MM.1S (cell line): ENCODE measurements at regions not wholly inside any gene's neighbourhood (a gene's known extent, or its start where the extent isn't known, plus 50 kb on each side); places are given as distances from the start of the nearest gene placed in this dataset.

Experiments used
- DNase-seq: peaks from one replicate; pipeline ENCODE4 v3.0.0-alpha.2; 2015
- H2AFZ ChIP-seq: fragments of 300-600 bp; sonication (generic); 2 replicates; pipeline ENCODE4 v1.6.0; 2016; ENCODE audit warnings: antibody characterized with exemption, low read length
- H3F3A ChIP-seq: fragments of 300-600 bp; sonication (generic); 2 replicates; pipeline ENCODE4 v1.6.1; 2016; ENCODE audit warnings: mild to moderate bottlenecking, antibody characterized with exemption, low read length, moderate library complexity, mixed read lengths; ENCODE audit not compliant: insufficient read depth
- H3K27ac ChIP-seq: fragments of 300-600 bp; sonication (generic); 2 replicates; pipeline ENCODE4 v1.5.1; 2016; ENCODE audit warnings: mild to moderate bottlenecking, low read length
- H3K27me3 ChIP-seq: fragments of 300-600 bp; sonication (generic); replicated peaks from 2 replicates; pipeline ENCODE4 v1.6.0; 2016; ENCODE audit warnings: low read length; ENCODE audit not compliant: insufficient read depth
- H3K36me3 ChIP-seq: fragments of 300-600 bp; sonication (generic); replicated peaks from 2 replicates; pipeline ENCODE4 v1.6.1; 2016; ENCODE audit warnings: mild to moderate bottlenecking, low read length, mixed read lengths; ENCODE audit not compliant: insufficient read depth
- H3K4me1 ChIP-seq: fragments of 300-600 bp; sonication (generic); 2 replicates; pipeline ENCODE4 v1.6.1; 2016; ENCODE audit warnings: low read length, mixed read lengths
- H3K4me2 ChIP-seq: fragments of 300-600 bp; sonication (generic); 2 replicates; pipeline ENCODE4 v1.6.0; 2016; ENCODE audit warnings: low read depth, low read length
- H3K4me3 ChIP-seq: fragments of 300-600 bp; sonication (generic); 2 replicates; pipeline ENCODE4 v1.5.1; 2016; ENCODE audit warnings: low read length, mixed read lengths
- H3K79me2 ChIP-seq: fragments of 300-600 bp; sonication (generic); 2 replicates; pipeline ENCODE4 v1.6.1; 2016; ENCODE audit warnings: mixed run types, low read length, mixed read lengths
- H3K9ac ChIP-seq: fragments of 300-600 bp; sonication (generic); 2 replicates; pipeline ENCODE4 v1.6.1; 2016; ENCODE audit warnings: low read length, mixed read lengths
- H3K9me2 ChIP-seq: fragments of 300-600 bp; sonication (generic); replicated peaks from 2 replicates; pipeline ENCODE4 v1.6.1; 2016; ENCODE audit warnings: mild to moderate bottlenecking, low read length, mixed read lengths; ENCODE audit not compliant: insufficient read depth
- H3K9me3 ChIP-seq: fragments of 300-600 bp; sonication (generic); replicated peaks from 2 replicates; pipeline ENCODE4 v1.6.1; 2016; ENCODE audit warnings: mild to moderate bottlenecking, low read length, mixed read lengths; ENCODE audit not compliant: insufficient read depth
- H4K20me1 ChIP-seq: fragments of 300-600 bp; sonication (generic); 2 replicates; pipeline ENCODE4 v1.6.1; 2016; ENCODE audit warnings: mild to moderate bottlenecking, low read length, moderate library complexity, mixed read lengths; ENCODE audit not compliant: insufficient read depth
- CTCF ChIP-seq: fragments of 300-600 bp; sonication (generic); IDR thresholded peaks from 2 replicates; pipeline ENCODE4 v1.5.1; 2016; ENCODE audit warnings: antibody characterized with exemption, low read length, mixed read lengths
- EZH2 ChIP-seq: fragments of 300-600 bp; sonication (generic); optimal IDR thresholded peaks from 2 replicates; pipeline ENCODE3; 2017; ENCODE audit warnings: low read depth, mild to moderate bottlenecking, antibody characterized with exemption, low read length, mixed read lengths
- EZH2phosphoT487 ChIP-seq: fragments of 300-600 bp; sonication (generic); IDR thresholded peaks from 2 replicates; pipeline ENCODE4 v1.6.1; 2018; ENCODE audit warnings: antibody characterized with exemption, low read length

- H3K4me3 ChIP-seq = no peak overlapping the region
- DNase-seq = no peak
- H3K27ac ChIP-seq = no peak overlapping the region
- TF ChIP-seq CTCF (no peak), EZH2 (no peak), EZH2phosphoT487 (no peak)
- no peaks in the 10 kb centered on the region for H3K9me3 ChIP-seq
- no peaks in the 10 kb centered on the region for H4K20me1 ChIP-seq
- no peak overlapping the region for H3K4me2 ChIP-seq
- H3K4me1 ChIP-seq = no peaks in the 10 kb centered on the region
- no peaks in the 10 kb centered on the region for H3K79me2 ChIP-seq
- H2AFZ ChIP-seq = no peak overlapping the region
- no peak overlapping the region for H3K9ac ChIP-seq
- no peaks in the 10 kb centered on the region for H3F3A ChIP-seq
- H3K9me2 ChIP-seq = no peaks in the 10 kb centered on the region
- H3K27me3 ChIP-seq = no peaks in the 10 kb centered on the region
- H3K36me3 ChIP-seq = no peaks in the 10 kb centered on the region
Observed at GRCh38 chrX:39731330-39731667, 366.5 kb downstream of the BCOR start.

GRCh38 chrX:39731735-39732134, 366.0 kb downstream of the BCOR start:
- TF ChIP-seq EZH2 (no peak), EZH2phosphoT487 (no peak), CTCF (no peak)
- no peaks in the 10 kb centered on the region for H3K9me2 ChIP-seq
- H3K79me2 ChIP-seq = no peaks in the 10 kb centered on the region
- no peak for DNase-seq
- no peaks in the 10 kb centered on the region for H3K9me3 ChIP-seq
- H3K27ac ChIP-seq = no peak overlapping the region
- no peaks in the 10 kb centered on the region for H3K27me3 ChIP-seq
- H3K9ac ChIP-seq = no peak overlapping the region
- no peaks in the 10 kb centered on the region for H3K4me1 ChIP-seq
- H3K4me3 ChIP-seq = no peak overlapping the region
- H2AFZ ChIP-seq = no peak overlapping the region
- no peaks in the 10 kb centered on the region for H4K20me1 ChIP-seq
- no peaks in the 10 kb centered on the region for H3F3A ChIP-seq
- no peak overlapping the region for H3K4me2 ChIP-seq
- no peaks in the 10 kb centered on the region for H3K36me3 ChIP-seq

GRCh38 chrX:39733745-39734144, 364.0 kb downstream of the BCOR start:
- Histone ChIP-seq H3K9me3 (no peaks in the 10 kb centered on the region), H3K27me3 (no peaks in the 10 kb centered on the region), H3K27ac (no peak overlapping the region), H3K9me2 (no peaks in the 10 kb centered on the region), H3K9ac (no peak overlapping the region), H3K4me2 (no peak overlapping the region), H2AFZ (no peak overlapping the region), H4K20me1 (no peaks in the 10 kb centered on the region), H3K4me3 (no peak overlapping the region), H3F3A (no peaks in the 10 kb centered on the region), H3K4me1 (no peaks in the 10 kb centered on the region), H3K36me3 (no peaks in the 10 kb centered on the region), H3K79me2 (no peaks in the 10 kb centered on the region)
- TF ChIP-seq EZH2phosphoT487 = no peak
- TF ChIP-seq EZH2 = no peak
- TF ChIP-seq CTCF = no peak
- DNase-seq = no peak
